ENCODE measurements at regions not wholly inside any gene's neighbourhood (a gene's known extent, or its start where the extent isn't known, plus 50 kb on each side); places are given as distances from the start of the nearest gene placed in this dataset.

DNA sequence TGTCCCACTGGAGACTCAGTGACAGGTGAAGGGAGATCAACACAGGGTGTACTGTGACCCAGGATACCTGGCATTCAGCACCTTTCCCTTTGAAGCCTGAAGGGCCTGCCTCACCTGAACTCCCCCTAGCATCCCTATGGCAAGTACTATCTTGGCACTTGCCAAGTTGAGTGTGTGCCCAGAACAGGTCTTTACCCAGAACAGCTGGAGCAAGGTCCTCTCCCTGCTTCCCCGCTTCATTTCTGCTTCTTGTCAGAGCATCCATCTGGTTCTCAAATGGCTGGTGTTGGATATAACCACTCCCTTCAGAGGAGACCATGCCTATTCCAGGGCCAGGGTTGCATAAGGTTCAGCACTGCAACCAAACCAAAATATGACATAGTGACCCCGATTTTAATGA lies 73.0 kb downstream of the FAM43A start:
- no peak overlapping the region for H3K4me3 Mint-ChIP-seq
- no peaks in the 10 kb centered on the region for H3K4me1 Mint-ChIP-seq (ENCODE audit: low read depth)
- no peaks in the 10 kb centered on the region for H3K9me3 Mint-ChIP-seq
- no peak for ATAC-seq
- DNase-seq: no peak
- H3K27me3 Mint-ChIP-seq (ENCODE audit: low read depth): peaks cover 15% of the 10 kb centered on the region
- H3K36me3 Mint-ChIP-seq (ENCODE audit: insufficient read depth): no peaks in the 10 kb centered on the region

DNA sequence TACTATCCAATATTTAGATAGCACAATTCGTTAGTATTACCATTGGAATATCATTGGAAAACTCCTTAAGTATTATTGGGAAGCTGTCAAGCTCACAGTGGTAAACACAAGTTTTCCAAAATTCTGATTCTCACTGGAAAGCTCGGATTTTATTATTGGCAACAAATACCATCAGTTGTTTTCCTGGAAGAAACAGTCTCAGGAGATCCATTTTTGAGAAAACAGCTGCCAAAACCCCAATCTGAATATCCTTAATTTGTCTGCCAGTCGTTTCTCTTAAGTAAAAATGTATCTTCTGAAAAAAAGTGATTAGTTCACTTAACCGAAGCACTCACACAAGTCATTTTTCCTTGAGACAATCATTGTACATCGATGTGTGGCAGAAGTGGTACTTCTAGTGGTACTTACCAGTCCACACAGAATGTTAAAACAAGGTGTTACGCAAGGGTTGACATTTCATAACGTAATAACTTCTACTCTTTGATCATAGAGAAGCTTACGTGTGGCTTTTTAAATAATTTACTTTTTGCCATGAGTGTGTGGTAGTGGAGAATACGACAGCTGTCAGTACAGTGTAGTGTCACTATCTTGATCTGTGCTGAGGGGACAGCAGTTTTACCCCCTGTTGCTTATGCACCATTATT lies 74.9 kb downstream of the FAM43A start:
- ATAC-seq (no peak), DNase-seq (no peak)
- no peaks in the 10 kb centered on the region for H3K36me3 Mint-ChIP-seq (ENCODE audit: insufficient read depth)
- peaks cover 20% of the 10 kb centered on the region for H3K27me3 Mint-ChIP-seq (ENCODE audit: low read depth)
- H3K9me3 Mint-ChIP-seq: no peaks in the 10 kb centered on the region
- no peaks in the 10 kb centered on the region for H3K4me1 Mint-ChIP-seq (ENCODE audit: low read depth)
- H3K4me3 Mint-ChIP-seq: no peak overlapping the region

DNA sequence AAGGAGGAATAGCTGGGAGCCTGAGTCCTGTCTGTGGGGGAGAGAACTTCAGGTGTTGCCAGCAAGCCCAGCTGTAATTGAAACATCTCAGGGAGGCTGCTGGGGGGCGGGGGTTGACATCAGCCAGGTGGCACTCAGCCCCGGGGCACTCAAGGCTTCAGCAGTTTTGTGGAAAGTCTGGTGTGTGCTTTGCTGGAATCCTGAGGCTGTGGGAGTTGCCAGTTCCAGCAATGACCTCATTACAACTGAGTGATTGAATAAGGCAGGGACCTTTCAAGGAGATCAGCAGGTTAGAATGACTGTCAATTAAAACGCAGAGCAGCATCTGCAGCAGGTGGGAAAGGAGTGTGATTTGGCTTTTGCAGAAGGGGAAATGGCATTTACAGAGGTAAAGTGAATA lies 75.7 kb downstream of the FAM43A start:
- Mint-ChIP-seq H3K36me3 (ENCODE audit: insufficient read depth) (no peaks in the 10 kb centered on the region), H3K9me3 (no peaks in the 10 kb centered on the region), H3K4me3 (no peak overlapping the region), H3K4me1 (ENCODE audit: low read depth) (no peaks in the 10 kb centered on the region), H3K27me3 (ENCODE audit: low read depth) (peaks cover 20% of the 10 kb centered on the region)
- ATAC-seq (no peak), DNase-seq (no peak)

DNA sequence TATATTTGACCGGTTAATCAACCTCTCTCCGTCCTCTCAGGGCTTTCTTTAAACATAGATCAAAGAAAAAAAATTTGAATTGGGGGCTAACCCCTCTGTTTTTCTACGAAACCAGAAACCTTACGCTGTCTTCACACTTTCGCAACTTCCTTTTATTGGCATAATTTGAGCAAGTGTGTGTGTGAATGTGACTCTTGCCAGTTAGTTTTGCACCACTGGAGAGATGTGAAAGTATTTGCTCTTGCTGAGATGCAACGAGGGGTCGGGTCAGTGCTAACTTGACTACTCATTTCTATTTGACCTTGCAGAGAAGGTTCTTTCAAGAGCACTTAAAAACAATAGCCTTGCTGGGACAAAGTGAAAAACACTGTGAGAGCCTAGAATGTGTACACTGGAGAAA lies 81.2 kb downstream of the FAM43A start:
- Mint-ChIP-seq H3K4me3 (no peak overlapping the region), H3K9me3 (no peaks in the 10 kb centered on the region), H3K27me3 (ENCODE audit: low read depth) (peaks cover 5% of the 10 kb centered on the region), H3K4me1 (ENCODE audit: low read depth) (peaks cover 20% of the 10 kb centered on the region), H3K36me3 (ENCODE audit: insufficient read depth) (no peaks in the 10 kb centered on the region)
- DNase-seq (no peak), ATAC-seq (no peak)

DNA sequence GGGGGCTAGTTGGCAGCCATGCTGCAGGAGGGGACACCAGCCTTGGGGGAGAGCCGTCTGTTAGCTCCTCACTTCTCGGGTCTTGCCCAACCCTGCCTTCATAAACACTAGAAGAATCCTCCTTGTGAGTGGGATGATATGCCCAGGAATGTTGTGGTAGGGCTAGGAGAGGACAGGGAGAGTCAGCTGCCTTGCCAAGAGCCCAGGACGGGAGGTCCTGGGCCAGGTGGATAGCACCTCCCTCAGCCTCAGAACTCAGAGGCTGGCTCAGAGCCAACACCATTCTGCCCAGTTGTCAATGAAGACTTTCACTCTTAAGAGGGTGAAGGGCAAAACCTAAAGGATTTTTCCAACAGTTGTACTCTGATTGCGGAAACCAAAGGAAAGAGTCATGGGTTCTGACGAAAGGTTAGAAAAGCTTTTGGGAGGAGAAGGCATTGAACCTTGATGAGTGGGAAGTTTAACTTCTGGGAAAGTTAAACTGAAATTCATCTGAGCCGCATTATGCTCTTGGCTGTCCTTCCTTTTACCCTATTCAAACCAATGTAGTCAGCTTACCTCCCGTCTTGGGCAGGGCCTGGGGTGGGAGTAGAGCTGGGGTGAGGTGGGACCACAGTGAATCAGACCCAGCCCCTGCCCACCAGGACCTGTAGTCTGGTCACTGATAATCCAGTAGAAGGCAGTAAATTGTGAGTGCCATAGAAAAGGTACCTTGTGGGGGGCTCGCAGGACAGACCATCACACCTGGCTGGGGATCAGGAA lies 81.9 kb downstream of the FAM43A start:
- H3K4me1 Mint-ChIP-seq (ENCODE audit: low read depth): peaks cover 20% of the 10 kb centered on the region
- ATAC-seq (no peak), DNase-seq (no peak)
- peaks cover 5% of the 10 kb centered on the region for H3K27me3 Mint-ChIP-seq (ENCODE audit: low read depth)
- no peak overlapping the region for H3K4me3 Mint-ChIP-seq
- H3K9me3 Mint-ChIP-seq: no peaks in the 10 kb centered on the region
- H3K36me3 Mint-ChIP-seq (ENCODE audit: insufficient read depth): no peaks in the 10 kb centered on the region

DNA sequence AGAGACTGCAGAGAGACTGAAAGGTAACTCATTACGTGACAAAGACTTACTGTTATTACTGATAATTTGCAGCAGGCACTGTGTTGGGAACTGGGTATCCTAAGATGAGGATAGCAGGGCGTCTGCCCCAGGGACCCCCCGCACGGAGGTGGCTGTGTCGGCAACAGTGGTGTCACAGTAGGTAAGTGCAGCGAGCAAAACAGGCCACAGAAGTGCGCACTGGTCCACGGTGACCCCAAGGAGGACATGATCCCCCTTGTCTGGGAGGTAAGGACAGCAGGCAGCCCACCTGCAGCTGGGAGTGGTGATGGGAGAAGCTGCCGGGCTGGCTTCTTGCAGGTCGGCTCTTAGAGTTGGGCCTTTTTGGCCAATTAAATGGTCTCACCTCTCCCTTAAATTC lies 82.9 kb downstream of the FAM43A start:
- H3K27me3 Mint-ChIP-seq (ENCODE audit: low read depth): peaks cover 10% of the 10 kb centered on the region
- H3K4me1 Mint-ChIP-seq (ENCODE audit: low read depth): peaks cover 20% of the 10 kb centered on the region
- H3K9me3 Mint-ChIP-seq: no peaks in the 10 kb centered on the region
- ATAC-seq (no peak), DNase-seq (no peak)
- no peaks in the 10 kb centered on the region for H3K36me3 Mint-ChIP-seq (ENCODE audit: insufficient read depth)
- H3K4me3 Mint-ChIP-seq: no peak overlapping the region

DNA sequence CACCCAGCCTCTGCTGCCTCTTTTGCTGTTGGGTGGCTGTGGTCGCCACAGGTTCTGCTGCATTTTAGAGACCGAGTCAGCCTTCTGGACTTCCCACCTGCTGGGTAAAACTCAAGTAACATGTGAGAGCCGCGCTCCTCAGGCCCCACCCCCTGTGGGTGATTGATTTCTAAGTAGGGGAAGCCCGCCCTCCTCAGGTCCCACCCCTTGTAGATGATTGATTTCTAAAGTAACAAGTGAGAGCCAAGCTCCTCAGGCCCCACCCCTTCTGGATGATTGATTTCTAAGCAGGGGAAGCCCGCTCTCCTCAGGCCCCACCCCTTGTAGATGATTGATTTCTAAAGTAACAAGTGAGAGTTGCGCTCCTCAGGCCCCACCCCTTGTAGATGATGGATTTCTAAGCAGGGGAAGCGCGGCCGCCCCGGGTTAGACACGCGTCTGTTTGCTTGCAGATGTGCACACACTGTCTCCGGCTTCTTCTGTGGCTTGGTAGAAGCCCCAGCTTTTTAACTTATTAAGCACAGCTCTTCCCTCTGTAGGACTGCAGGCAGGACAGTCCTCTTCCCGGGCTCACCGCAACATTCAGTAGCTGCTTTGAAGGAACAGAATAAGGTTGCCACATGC lies 83.4 kb downstream of the FAM43A start:
- peak; percentile 93 for DNase-seq
- peak overlapping the region; percentile 82 for H3K4me3 Mint-ChIP-seq
- no peaks in the 10 kb centered on the region for H3K9me3 Mint-ChIP-seq
- no peaks in the 10 kb centered on the region for H3K36me3 Mint-ChIP-seq (ENCODE audit: insufficient read depth)
- H3K4me1 Mint-ChIP-seq (ENCODE audit: low read depth): peaks cover 20% of the 10 kb centered on the region
- ATAC-seq: peak; percentile 99
- H3K27me3 Mint-ChIP-seq (ENCODE audit: low read depth): peaks cover 13% of the 10 kb centered on the region

DNA sequence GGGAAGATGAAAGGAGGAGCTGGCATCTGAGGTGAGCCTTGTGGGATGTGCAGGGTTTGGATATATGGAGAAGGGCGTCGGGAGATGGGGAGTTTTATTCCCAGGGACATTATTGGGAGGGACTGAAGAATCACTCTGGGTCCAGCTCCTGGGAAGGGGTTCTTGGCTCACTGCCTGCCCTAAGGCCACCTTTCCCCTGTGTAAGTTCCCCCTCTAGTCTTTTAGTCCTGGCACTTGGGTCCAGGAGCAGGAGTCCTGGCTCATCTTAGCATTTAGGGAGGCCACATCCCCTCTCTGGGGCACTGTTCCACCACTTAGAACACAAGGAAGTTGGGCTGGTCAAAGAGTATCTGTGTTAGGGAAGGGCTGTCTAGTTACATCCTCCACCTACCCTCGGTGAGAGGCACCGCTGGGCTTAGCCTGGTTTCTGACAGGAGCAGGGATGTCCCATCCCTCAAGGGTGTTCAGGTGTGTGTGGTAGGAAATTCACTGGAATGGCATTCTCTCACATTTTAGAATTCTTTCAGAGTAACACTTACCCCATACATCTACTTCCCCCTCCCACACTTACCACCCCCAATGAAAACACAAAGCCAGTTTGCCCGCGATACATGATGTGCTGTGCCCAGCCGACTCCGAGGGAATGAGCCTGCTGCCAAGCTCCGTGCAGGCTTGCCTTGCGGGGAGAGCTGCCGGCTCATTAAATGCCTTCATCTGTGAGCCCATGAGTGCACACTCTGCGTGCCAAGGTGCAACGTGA lies 86.7 kb downstream of the FAM43A start:
- no peak for ATAC-seq
- DNase-seq: no peak
- Mint-ChIP-seq H3K36me3 (ENCODE audit: insufficient read depth) (no peaks in the 10 kb centered on the region), H3K9me3 (no peaks in the 10 kb centered on the region), H3K4me3 (no peak overlapping the region), H3K27me3 (ENCODE audit: low read depth) (peaks cover 11% of the 10 kb centered on the region), H3K4me1 (ENCODE audit: low read depth) (peaks cover 18% of the 10 kb centered on the region)

DNA sequence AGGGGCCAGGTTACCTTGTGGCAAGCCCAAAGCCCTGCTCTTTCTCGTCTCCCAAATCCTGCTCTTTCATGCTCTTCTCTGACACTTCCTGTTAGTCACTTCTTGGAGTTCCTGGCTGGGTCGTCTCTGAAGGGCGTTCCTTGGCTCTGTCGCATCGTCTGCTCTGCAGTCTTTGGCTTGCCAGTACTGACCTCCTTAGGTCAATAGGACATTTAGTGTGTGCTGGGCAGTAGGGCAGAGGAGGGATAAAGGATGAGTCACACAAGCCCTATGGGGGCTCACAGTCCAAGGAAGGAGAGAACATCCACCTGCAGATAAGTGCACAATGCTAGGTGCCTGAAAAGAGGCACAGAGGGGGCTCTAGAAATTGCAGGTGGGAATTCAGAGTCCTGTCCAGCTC lies 87.5 kb downstream of the FAM43A start:
- no peaks in the 10 kb centered on the region for H3K36me3 Mint-ChIP-seq (ENCODE audit: insufficient read depth)
- H3K4me1 Mint-ChIP-seq (ENCODE audit: low read depth): peaks cover 14% of the 10 kb centered on the region
- no peak overlapping the region for H3K4me3 Mint-ChIP-seq
- no peak for ATAC-seq
- no peak for DNase-seq
- H3K9me3 Mint-ChIP-seq: no peaks in the 10 kb centered on the region
- peaks cover 11% of the 10 kb centered on the region for H3K27me3 Mint-ChIP-seq (ENCODE audit: low read depth)

DNA sequence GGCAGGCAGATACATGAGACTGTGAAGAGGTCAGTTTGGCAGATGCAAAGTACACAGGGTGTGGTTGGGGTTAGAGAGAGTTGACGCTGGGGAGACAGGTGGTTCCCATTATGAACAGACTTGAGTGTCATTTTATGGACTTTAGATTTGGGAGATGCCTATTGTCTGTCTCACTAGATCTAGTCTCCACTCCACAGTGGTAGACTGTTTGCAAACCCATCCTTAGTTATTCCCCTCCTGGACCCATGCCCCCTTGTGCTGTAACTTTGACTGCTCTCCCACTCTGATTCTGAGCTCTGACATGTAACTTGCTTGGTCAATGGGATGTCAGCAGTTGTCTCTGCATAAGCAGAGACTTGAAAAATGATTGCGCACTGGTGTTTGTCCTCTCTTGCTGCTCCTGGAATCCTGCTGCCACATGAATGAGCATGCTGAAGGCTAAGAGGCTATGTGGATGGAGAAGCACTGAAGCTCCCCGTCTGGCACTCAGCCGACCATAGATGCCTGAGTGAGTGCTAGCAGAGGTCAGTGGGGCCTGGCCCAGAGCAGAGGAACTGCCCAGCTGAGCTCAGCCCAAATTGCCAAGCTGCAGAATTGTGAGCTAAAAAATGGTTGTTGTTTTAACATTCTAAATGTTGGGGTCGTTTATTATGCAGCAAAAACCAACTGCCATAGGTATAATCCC lies 88.2 kb downstream of the FAM43A start:
- Mint-ChIP-seq H3K4me3 (no peak overlapping the region), H3K36me3 (ENCODE audit: insufficient read depth) (no peaks in the 10 kb centered on the region)

DNA sequence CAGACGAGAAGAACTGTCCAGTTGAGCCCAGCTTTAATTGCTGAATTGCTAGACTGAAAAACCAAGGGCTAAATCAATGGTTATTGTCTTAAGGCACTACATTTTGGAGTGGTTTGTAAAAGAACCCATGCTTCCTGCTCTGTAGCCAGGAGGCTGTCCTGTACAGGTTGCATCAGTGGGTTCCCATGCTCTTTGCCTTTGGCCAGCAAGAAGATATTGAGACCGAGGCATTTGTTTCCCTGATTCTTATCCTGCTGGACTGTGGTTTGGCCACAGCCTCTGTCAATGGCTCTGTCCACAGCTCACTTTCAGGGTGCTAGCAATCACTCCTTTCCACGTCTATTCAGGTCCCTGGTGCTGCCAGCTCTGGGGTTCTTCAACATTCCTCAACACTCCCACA lies 89.6 kb downstream of the FAM43A start:
- DNase-seq: no peak
- H3K4me3 Mint-ChIP-seq: no peak overlapping the region
- peaks cover 25% of the 10 kb centered on the region for H3K27me3 Mint-ChIP-seq (ENCODE audit: low read depth)
- H3K9me3 Mint-ChIP-seq: no peaks in the 10 kb centered on the region
- H3K4me1 Mint-ChIP-seq (ENCODE audit: low read depth): no peaks in the 10 kb centered on the region
- H3K36me3 Mint-ChIP-seq (ENCODE audit: insufficient read depth): no peaks in the 10 kb centered on the region
- ATAC-seq: no peak

More for the DNA sequence above, 88.2 kb downstream of the FAM43A start:
- Mint-ChIP-seq H3K9me3 (no peaks in the 10 kb centered on the region), H3K27me3 (ENCODE audit: low read depth) (peaks cover 14% of the 10 kb centered on the region), H3K4me1 (ENCODE audit: low read depth) (peaks cover 8% of the 10 kb centered on the region)
- ATAC-seq (no peak), DNase-seq (no peak)

DNA sequence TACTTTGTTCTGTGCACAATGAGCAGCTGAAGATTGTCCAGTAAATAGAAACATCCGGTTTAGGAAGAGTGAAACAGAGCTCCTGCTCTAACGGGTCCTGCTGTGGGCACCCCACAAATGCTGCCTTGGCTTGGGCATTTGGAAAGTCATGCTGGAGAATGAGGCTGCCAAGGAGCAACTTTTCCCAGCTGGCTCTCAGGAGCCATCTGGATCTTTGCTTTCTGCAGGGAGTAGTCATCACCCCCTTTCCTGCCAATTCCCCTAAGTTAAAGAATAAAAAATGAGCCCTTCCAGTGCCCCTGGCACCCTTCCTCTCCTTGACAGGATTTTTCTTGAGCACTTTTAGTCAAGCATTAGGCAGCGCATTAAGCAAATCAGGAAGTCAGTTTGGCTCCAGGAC lies 90.0 kb downstream of the FAM43A start:
- peaks cover 25% of the 10 kb centered on the region for H3K27me3 Mint-ChIP-seq (ENCODE audit: low read depth)
- H3K36me3 Mint-ChIP-seq (ENCODE audit: insufficient read depth): no peaks in the 10 kb centered on the region
- H3K9me3 Mint-ChIP-seq: no peaks in the 10 kb centered on the region
- ATAC-seq: no peak
- DNase-seq: no peak
- no peak overlapping the region for H3K4me3 Mint-ChIP-seq
- H3K4me1 Mint-ChIP-seq (ENCODE audit: low read depth): no peaks in the 10 kb centered on the region

DNA sequence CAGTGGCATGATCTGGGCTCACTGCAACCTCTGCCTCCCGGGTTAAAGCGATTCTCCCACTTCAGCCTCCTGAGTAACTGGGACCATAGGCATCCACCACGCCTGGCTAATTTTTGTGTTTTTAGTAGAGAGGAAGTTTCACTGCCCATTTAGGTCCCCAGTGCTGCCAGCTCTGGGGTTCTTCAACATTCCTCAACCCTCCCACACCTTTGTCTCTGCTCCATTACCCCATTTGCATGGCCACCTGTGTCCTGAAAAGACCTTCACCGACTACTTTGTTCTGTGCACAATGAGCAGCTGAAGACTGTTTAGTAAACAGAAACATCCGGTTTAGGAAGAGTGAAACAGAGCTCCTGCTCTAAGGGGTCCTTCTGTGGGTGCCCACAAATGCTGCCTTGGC lies 92.0 kb downstream of the FAM43A start:
- H3K4me3 Mint-ChIP-seq: no peak overlapping the region

DNA sequence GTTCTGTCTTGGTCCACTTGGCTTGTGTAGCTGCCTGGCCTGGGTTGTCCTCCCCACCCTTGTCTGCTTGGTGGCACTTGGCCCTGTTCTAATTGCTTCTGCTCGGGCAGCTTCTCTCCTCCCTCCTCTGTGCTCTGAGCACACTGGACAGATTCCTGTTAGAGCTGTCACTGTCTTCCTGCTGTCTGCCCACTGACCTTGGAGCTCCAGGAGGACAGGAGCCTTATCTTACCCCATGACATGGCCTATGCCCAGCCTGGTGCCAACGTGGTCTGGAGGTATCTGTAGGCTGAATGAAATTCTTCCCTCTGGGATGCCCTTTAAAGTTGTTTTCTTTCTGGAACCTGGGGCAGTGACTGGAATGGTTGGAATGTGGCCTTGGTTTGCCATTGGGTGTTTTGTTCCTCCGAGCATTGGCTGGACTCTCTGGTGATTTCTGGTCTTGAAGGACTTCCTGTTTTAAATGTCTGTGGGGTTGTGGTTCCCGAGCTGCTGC lies 94.1 kb downstream of the FAM43A start:
- H3K4me3 Mint-ChIP-seq: no peak overlapping the region

More for the DNA sequence above, 92.0 kb downstream of the FAM43A start:
- no peaks in the 10 kb centered on the region for H3K4me1 Mint-ChIP-seq (ENCODE audit: low read depth)
- no peak for ATAC-seq
- H3K36me3 Mint-ChIP-seq (ENCODE audit: insufficient read depth): no peaks in the 10 kb centered on the region
- peaks cover 27% of the 10 kb centered on the region for H3K27me3 Mint-ChIP-seq (ENCODE audit: low read depth)
- DNase-seq: no peak
- no peaks in the 10 kb centered on the region for H3K9me3 Mint-ChIP-seq

More for the DNA sequence above, 94.1 kb downstream of the FAM43A start:
- ATAC-seq (no peak), DNase-seq (no peak)
- Mint-ChIP-seq H3K36me3 (ENCODE audit: insufficient read depth) (no peaks in the 10 kb centered on the region), H3K9me3 (no peaks in the 10 kb centered on the region), H3K27me3 (ENCODE audit: low read depth) (peaks cover 23% of the 10 kb centered on the region), H3K4me1 (ENCODE audit: low read depth) (no peaks in the 10 kb centered on the region)

All from activated T-cell treated with anti-CD3 and anti-CD28 coated beads, Interleukin-2, amount 50 U/mL, for 4 hours (primary cell).